ENCODE measurements at regions not wholly inside any gene's neighbourhood (a gene's known extent, or its start where the extent isn't known, plus 50 kb on each side); places are given as distances from the start of the nearest gene placed in this dataset.

DNA sequence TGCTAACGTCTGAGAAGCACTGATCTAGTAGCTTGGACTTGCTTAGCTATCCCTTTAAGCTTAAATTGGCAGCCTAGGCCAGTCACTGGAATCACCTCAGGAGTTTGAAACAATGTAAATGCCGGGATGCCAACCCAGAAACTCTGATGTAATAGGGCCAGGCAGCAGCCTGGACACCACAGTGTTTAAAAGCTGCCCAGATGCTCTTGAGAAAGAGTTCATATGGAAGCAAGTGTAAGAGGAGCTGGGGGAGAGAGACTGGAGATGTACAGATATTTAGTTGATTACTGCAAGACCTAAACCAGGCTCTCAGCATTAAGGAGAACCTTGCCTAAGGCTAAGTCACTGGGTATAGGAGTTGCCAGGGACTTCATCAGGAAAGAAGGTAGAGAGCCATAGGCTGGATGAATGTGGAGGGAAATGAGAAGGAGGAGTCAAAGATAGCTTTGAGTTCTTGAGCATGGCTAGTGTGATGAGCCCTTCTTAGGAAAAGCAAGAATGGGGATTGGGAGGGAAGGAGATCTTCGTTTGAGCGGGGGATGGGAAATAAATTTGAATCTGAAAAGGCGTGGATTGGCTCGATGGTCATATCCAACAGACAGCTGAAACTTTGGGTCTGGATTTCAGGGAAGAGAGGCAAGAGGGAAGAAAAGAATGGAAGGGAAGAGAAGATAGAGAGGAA, 392.9 kb upstream of the WWC1 start:
- no peak for DNase-seq (ENCODE audit: low spot score)

DNA sequence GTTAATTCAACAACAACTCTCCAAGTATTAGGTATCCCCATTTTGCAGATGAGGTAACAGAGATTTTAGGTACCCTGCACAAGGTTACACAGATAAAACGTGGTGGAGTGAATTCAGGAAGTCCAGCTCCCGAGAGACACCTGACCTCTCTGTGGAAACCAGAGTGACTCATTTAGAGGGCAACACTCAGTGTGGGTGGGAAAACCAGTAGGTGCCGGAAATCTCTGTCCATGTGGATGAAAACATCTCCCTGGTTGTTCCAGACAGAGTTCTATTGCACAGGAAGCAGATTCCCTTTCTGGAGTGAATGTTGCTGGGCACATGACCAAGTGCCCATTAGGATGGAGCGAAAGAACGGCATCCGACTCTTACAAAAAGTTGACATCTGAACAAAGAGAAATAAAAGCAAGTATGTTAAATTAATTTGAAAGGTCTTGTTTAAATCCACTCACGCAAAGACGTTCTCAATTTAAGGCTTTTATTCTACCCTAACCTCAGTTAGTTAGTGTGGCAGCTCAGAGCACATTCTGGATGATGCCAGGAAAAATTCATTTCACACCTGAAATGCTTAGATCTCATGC, 391.9 kb upstream of the WWC1 start:
- DNase-seq (ENCODE audit: low spot score), result peak; percentile 44

DNA sequence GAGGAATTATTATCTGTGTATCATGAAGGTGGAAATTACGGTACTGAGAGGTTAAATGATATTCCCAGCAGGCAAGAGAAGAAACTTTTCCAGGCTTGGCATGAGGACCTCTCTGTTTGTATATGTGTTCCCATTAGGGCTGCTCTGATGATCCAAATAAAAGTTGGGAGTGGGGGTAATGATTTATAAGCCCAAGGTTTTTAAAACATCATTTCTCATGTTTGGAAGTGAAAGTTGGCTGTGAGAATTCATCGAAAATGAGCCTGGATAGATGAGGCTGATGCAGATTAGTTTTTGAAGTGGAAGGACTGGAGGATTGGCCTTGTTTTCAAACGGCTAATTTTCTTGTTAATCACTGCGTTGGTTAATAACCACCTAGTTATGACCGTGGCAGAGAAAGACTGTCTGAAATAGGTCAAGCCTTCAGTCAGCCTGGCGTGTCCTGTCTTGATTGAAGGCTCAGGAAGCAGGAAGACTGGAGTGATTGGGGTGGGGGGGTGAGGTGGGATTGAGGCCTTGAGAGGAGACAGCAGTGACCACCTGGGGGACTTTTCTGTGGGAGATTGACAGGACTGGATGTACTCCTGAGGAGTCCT, 391.0 kb upstream of the WWC1 start:
- DNase-seq (ENCODE audit: low spot score), result no peak

DNA sequence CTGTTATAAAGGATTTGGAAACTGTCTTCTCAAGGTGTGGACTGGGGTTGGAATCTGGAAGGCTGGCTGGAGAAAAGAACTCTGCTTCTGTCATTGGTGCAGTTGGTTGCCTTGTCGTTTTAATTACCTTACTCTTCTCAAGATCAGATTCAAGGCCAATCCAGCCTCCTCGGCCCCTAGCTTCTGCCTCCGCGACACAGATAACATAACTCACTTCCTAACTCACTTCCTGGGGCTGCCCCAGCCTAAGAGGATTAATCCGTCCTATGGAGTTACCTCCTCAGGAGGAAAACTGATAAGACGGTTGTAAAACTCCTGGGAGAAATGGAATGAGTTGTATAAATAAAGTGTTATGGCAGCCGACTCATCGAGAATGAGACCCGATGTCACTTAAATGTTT, 389.1 kb upstream of the WWC1 start:
- DNase-seq (ENCODE audit: low spot score), result no peak

DNA sequence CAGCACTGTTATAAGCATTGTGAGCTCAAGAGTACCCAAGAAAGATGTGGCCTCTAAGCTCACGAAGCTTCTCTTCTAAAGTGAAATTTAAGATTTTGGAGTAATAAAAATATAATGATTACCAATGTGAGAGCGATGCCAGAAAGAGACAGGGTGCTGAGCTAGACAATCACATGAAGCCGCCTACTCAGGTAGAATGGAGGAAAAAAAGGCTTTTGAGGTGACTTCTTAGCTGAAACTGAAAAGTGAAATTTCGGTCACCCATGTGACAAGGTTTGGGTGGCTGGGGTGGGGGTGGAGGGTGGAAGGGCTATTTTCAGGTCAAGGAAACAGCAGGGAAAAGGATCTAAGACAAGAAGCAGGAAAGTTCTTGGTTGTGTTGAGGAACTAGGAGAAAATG, 388.2 kb upstream of the WWC1 start:
- no peak for DNase-seq (ENCODE audit: low spot score)

DNA sequence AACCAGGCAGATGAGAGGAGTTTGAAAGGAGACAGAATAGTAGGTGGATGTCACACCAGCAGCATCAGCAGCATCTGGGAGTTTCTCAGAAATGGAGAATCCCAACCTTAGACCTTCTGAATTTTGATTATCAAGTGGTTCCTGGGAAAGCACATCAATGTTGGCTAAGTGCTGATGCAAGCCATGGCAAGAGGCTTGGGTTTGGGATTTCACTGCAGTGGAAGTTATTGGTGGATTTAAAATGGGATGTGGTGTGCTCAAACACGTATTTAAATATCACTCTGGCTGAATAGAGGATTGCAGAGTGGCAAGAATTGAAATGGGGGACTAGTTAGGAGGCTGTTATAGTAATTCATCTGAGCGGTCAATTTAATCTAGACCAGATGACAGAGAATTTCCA, 387.8 kb upstream of the WWC1 start:
- no peak for DNase-seq (ENCODE audit: low spot score)

DNA sequence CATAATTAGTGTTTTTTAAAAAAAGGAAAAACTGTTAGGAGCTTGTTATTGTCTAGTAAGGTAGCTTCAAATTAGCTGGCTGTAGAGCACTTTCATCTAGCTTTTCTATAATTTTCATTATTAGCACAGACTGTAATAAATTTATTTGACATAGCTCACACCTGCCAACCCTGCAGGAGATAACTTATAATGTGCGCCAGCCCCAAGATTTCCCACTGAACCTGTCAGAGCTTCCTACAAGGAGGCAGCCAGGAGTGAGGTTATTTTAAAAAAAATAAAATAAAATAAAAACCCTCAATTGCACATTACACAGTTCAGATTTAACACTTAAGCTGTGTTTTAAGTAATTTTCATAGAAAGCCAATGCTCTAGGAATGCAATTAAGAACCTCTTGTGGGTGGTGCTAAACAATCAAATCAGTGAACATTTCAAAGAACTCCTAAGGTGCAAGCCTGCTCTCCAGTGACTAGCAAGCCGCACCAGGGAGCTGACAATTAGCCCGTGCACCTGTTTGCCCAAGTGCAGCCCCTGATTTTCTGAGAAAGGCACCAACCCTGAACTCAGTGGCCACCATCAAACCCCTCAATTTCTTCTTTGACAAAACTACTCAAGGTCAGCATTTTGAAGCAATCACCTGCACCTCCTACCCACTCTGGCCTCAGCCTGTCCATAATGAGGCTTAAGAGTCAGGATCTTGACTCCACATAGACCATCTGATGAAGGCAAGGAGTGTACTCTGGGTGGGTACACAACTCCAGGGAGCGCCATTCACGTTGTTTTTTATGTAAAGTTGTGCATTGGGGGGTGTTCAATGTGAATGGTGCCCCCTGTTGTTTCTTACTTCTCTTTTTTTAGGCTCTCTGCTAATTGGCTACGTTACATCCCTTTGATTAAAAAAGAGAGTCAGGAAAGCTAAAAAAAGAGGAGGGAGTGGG, 385.3 kb upstream of the WWC1 start:
- DNase-seq (ENCODE audit: low spot score), result no peak

DNA sequence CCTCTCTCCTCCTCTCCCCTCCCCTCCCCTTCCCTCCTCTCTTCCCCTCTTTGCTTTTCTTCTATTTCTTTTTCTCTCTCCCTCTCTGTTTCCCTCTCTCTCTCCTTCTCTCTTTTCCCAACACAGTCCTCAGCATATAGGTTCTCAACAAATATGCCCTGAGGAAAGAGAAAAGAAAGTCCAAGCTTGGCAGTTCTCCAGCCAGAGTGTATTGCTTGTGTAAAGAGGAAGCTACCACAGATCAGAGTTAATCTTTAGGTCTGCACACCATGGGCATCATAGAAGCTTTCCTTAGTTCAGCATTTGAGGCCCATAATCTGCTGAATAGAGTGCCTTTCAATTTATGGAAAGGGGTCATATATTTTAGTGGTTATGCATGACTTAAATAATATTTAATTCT, 382.8 kb upstream of the WWC1 start:
- no peak for DNase-seq (ENCODE audit: low spot score)

DNA sequence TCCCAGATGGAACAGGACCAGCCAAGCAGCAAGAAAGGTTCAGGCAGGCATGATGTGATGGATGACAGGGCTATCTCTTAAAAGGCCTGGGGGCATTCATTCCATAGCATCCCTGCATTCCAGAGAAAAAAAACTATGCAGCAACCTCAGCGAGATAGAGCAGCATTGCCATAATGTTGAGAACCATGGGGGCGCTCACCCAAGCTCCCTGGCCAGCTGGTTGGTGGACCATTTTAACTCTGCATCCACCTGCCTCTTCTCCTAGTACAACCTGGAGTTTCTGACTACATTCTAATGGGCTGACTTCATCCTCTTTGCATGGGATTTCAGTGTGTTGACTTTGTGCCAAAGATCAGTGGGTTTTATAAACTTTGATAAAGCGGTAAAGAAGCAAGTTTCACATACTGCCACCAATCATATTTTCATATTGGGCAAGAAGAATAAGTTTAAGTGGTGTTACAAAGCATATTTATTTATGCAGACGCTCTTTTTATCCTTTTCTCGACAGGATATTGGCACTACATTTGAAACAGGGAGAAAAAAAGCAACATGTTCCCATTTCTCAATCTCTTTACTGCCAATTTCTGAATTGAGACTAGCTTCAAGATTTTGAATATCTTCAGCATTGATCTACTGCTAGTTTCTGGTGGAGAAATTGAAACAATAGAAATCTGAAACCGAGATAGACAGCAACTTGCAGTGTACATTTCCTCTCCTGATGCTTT, 378.3 kb upstream of the WWC1 start:
- DNase-seq (ENCODE audit: low spot score), result no peak

DNA sequence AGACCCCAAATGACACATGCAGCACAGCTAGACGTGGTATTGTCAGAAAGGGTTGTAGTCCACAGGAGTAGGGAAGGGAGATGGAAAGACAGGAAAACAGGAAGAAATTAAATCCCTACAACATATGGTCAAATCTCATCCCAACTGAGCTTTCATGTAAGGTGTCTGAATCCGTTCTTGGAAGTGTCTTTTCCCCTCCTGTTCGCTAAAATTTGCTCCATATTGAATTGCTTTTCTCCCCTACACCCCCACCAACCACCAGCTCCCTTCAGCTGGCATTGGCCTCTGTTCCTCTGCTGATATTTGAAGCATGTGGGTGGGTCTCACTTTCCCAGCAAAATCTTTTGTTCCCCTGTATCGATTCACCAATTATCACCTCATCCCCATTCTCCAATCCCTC, 376.2 kb upstream of the WWC1 start:
- no peak for DNase-seq (ENCODE audit: low spot score)

DNA sequence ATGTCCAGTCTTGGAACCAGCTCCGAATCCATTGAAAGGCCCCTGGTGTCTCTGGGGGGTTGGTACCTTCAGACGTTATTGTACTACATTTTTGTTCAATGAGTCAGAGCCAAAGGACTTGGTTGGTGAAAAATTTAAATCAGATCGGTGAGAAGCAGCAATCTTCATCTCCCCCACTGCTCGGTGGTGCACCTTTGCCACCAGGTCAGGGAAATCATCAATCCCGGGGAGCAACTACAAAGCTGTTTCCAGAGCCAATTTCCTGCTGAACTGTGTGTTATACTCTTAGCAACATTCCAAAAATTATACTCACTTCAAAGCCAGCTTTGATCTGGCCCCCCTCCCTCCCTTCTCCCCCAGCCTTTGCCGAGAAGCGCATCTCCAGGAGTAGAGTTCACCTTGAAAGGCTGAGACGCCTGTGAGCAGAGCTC, 375.2 kb upstream of the WWC1 start:
- DNase-seq (ENCODE audit: low spot score), result no peak

DNA sequence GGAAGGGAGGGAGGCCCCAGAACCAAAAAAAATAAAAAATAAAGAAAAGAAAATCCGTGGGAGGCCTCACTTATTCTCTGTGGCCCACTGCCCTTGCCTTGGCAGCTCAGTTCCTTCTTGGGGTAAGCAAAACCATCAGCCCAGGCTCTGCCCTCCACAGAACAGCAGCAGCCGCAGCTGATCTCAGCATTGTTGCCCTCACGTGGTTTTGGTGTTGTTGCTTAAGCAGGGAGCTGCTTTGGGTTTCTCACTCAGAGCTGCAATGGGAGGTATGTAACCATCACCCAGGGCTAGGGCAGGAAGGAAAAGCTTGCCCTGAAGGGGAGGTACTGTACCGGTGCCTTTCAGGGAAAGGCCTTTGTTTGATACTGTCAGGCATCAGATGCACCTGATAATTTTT, 374.7 kb upstream of the WWC1 start:
- DNase-seq (ENCODE audit: low spot score), result peak; percentile 56

DNA sequence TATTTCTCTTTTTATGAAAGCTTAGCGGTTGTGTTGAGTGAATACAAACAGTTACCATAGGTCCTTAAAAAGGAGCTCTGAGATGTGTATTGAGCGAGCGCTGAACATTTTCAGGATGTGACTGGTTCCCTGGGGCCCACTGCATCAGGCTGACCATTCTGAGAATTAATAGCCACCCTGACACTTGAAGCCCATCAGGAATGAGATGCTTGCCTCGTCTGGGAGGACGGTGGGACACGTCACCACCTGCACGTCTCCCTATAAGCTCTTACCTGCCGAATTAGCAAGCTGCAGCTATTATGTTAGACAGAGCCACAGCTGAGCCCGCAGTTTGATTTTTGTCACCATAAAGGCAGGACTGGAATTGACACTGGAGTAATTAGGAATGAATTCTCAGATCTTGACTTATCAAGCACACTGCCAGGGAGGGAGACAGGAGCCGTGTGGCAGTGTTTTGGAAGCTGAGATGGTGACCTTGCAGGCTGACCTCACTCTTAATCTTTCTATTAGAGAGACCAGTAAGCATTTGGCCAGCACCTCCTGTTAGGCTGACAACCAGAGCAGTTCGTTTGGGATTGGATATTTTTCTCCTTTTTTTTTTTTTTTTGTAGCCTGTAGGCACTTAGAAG, 373.1 kb upstream of the WWC1 start:
- no peak for DNase-seq (ENCODE audit: low spot score)

DNA sequence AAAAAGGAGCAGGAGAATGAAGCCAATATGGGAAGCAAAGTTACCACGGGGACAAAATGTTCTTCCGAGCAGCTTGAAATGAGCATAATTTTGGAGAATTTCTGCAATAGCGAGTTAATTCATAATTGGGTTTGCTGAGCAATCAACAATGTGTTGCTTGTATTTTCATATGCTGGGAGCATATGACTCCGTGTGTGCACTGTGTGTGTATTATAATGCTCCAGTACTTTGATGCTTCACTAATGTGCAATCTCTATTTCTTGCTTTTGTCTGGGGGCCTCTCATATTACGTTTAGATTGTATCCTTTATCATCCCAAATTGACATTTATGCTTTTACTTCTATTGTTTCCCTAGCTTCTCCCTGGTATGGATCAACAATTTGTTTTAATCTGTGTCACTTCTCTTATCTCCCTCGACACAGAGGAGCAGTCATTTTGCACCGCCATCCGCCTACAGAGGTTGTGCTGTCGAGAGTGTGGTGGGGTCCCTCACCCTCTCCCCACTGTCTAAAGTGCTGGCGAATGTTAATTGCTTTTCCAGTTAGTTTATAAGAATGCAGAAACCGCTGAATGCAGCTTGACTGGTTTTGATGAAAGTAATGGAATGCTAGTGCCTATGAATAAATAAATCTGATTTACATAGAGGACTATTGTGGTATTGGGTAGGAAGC, 372.5 kb upstream of the WWC1 start:
- no peak for DNase-seq (ENCODE audit: low spot score)

DNA sequence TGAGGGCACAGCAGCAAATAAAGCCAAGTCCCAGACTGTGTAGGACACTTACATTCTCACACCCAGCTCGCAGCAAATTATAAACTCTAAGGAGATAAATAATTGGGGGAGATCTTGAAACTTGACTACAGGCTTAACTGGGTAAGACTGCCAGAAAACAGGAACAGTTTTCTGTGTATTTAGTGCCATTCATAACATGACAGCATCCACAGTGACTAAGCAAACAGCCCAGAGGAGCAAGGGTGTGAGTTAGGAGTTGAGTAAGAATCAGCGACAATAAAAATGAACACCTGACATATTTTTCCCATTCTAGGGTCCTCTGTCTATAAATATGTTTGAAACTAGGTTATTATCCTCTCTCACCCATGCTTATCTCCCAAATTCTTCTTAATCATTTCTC, 370.9 kb upstream of the WWC1 start:
- no peak for DNase-seq (ENCODE audit: low spot score)

DNA sequence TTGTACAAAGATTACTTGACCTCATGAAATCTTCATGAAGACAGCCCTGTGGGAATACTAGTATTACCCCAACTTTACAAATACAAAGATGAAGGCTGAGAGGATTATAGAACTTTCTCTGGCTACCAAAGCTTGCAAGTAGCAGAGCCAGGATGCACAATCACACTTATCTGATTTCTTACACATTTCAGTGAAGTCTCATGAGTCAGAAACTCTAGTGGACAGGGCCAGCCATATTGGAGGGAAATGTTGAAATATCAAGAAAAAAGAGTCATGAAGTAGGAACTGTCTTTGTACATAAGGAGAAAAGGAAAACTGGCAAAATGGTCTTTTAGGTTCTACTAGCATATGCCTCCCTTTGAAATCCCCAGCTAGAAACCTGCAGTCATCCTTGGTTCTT, 369.6 kb upstream of the WWC1 start:
- DNase-seq (ENCODE audit: low spot score), result no peak

DNA sequence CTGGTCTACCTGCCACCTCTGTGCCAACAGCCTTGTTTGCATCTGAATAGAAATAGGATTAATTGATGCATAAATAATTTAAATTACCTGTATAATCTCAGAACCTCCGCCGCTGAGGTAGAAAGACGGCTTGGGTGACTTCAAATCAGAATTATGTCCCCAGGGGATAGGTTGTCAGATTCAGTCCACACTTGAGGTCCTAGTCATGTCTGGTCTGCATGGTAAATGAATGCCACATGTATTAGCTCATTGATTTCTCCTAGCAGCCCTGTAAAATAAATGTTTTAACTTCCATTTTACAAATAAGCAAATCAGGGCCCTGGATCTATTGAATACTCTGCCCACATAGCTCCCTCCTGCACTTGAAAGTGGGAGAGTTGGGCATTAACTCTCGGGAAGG, 368.0 kb upstream of the WWC1 start:
- DNase-seq (ENCODE audit: low spot score), result no peak

DNA sequence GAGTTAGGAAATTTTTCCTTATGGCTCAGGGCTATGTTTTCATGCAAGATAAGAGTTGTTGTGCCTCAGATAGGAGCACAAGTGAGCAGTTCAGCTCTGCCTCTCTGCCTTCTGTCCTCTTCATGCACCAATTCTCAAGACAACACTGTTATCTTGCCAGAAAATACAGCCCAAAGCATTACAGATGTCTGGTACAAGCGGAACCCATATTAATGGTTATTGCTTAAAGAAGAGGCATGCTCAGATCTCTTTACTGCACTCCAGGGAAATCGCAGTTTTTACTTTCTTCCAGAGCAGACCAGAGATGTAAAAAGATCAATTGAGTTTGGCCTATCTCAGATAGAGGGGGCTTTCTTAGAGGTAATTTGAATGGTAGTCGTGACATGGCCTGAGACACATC, 361.6 kb upstream of the WWC1 start:
- DNase-seq (ENCODE audit: low spot score), result no peak

DNA sequence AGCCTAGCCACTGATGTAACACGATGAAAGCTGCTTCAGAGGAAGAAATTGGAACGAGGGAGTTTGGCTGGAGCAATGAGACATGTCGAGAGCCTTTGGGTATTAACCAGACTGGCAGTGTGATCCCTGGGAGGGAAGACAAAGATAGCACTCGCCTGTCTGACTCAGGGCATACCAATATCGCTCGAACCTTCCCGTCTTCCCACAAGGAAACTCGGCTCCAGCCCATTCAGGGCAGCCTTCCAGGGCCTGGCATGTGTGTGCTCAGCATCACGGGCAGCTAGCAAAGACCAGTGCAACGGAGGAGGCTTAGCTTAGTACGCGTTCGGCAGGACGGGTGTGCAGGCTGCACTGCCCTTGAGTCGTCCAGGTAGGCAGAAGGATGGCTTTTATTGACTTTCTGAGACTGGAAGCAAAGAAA, 356.9 kb upstream of the WWC1 start:
- no peak for DNase-seq (ENCODE audit: low spot score)

DNA sequence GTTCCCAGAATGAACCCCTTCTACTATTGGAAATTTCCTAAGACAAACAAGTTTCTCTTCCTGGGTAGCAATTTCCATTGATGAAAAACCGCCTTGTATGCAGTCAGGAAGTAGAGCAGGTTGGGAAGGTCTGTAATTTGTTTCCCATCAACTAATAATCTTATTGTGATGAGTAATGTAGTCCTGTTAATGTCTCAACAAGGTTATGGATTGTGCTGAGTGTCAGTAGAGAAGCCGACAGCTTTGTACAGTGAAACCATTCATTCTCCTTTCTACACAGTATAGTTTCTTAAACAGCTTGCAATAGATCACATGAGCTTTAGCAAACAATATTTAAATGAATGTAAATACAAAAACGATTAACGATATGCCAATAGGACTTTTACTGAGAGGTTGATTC, 355.4 kb upstream of the WWC1 start:
- no peak for DNase-seq (ENCODE audit: low spot score)

Measured in GM03348 (cell line).